Tibial nerve (tissue), 4 donors: ENCODE measurements at regions not wholly inside any gene's neighbourhood (a gene's known extent, or its start where the extent isn't known, plus 50 kb on each side); places are given as distances from the start of the nearest gene placed in this dataset.
A peak's percentile ranks its signal among the peaks of the same experiment; 100 is the strongest.
"Not testable (repeated sequence)": the region's sequence is repeated elsewhere in the genome, so short reads cannot be mapped to it uniquely, and the experiment has no call there.

Source experiments
- DNase-seq, 2 donors: peaks; one replicate each; pipeline ENCODE4 v3.0.0-alpha.2; 2019; ENCODE audit warnings: low spot score in 2 of 2
- H3K27ac ChIP-seq, 4 donors: fragments of 200-600 bp; sonication (generic) in 3 of 4; one replicate each; pipeline ENCODE4 v1.5.1; 2017 to 2019; ENCODE audit warnings: mild to moderate bottlenecking in 1 of 4
- H3K27me3 ChIP-seq, 2 donors: fragments of 200-600 bp; sonication (generic) in 1 of 2; one replicate each; pipeline versions ENCODE4 v1.5.1 to v1.6.0; 2017 to 2019
- H3K36me3 ChIP-seq, 3 donors: fragments of 200-600 bp; sonication (generic); one replicate each; pipeline ENCODE4 v1.5.1; 2018 to 2019
- H3K4me1 ChIP-seq, 4 donors: fragments of 200-600 bp; sonication (generic) in 3 of 4; one replicate each; pipeline ENCODE4 v1.5.1; 2017 to 2019
- H3K4me3 ChIP-seq, 4 donors: fragments of 200-600 bp; sonication (generic) in 3 of 4; one replicate each; pipeline ENCODE4 v1.5.1; 2017 to 2019; ENCODE audit warnings: mild to moderate bottlenecking in 1 of 4, moderate library complexity in 1 of 4
- H3K9me3 ChIP-seq, 4 donors: fragments of 200-600 bp; sonication (generic) in 3 of 4; one replicate each; pipeline ENCODE4 v1.5.1; 2017 to 2019
- CTCF ChIP-seq, 5 experiments: fragments of 200-600 bp in 3 of 5; fragments of 450-650 bp in 2 of 5; sonication (generic) in 3 of 5; IDR thresholded peaks; one replicate each; pipeline ENCODE4 v1.5.1; 2016 to 2019; ENCODE audit warnings: antibody characterized with exemption in 5 of 5, mild to moderate bottlenecking in 3 of 5, moderate library complexity in 2 of 5
- EP300 ChIP-seq, 2 donors: sonication (generic); formaldehyde crosslinking; IDR thresholded peaks; one replicate each; pipeline ENCODE4 v1.6.1; 2017; ENCODE audit warnings: antibody characterized with exemption in 2 of 2, mild to moderate bottlenecking in 1 of 2
- POLR2A ChIP-seq, 2 donors: fragments of 450-650 bp; IDR thresholded peaks; one replicate each; pipeline ENCODE4 v1.6.1; 2017; ENCODE audit warnings: antibody characterized with exemption in 2 of 2, mild to moderate bottlenecking in 2 of 2, moderate library complexity in 2 of 2
- WGBS, 2 donors: methylation state at CpG; one replicate each; pipeline ENCODE4 v1.1.5; 2018; 5-methylcytosine and 5-hydroxymethylcytosine counted together

- H3K27me3 ChIP-seq = no peaks in the 10 kb centered on the region
- peak in 1 of 2 donors; percentile 22 for DNase-seq
- 20 to 21% methylated on average over 6 of the region's 6 CpGs for WGBS, 2 donors
- H3K4me3 ChIP-seq = peak overlapping the region in 1 of 4 donors; percentile 5
- H3K27ac ChIP-seq = peak overlapping the region in 1 of 4 donors; percentile 53
- H3K36me3 ChIP-seq = no peaks in the 10 kb centered on the region
- TF ChIP-seq CTCF (IDR thresholded peaks at IDR 0.05) (no peak), EP300 (IDR thresholded peaks at IDR 0.05) (no peak), POLR2A (IDR thresholded peaks at IDR 0.05) (no peak)
- H3K4me1 ChIP-seq = peaks cover 0 to 24% (median 4%) of the 10 kb centered on the region in 4 donors
- no peaks in the 10 kb centered on the region for H3K9me3 ChIP-seq
Observed at GRCh38 chr12:3381059-3382047, 109.7 kb upstream of the PRMT8 start.

- TF ChIP-seq CTCF (IDR thresholded peaks at IDR 0.05) = no peak
- Histone ChIP-seq H3K4me3 (no peak overlapping the region), H3K9me3 (no peaks in the 10 kb centered on the region), H3K4me1 (no peaks in the 10 kb centered on the region), H3K36me3 (no peaks in the 10 kb centered on the region), H3K27me3 (no peaks in the 10 kb centered on the region), H3K27ac (no peak overlapping the region)
- 32 to 41% methylated on average over 4 of the region's 4 CpGs for WGBS, 2 donors
- no peak for DNase-seq
Observed at GRCh38 chr12:3389986-3390385, 101.0 kb upstream of the PRMT8 start.

GRCh38 chr12:3397596-3397995, 93.4 kb upstream of the PRMT8 start:
- 37 to 43% methylated on average over 16 of the region's 16 CpGs for WGBS, 2 donors
- not testable (repeated sequence) for H3K9me3 ChIP-seq, H3K4me3 ChIP-seq, H3K4me1 ChIP-seq, H3K36me3 ChIP-seq, DNase-seq, H3K27ac ChIP-seq, H3K27me3 ChIP-seq

- Histone ChIP-seq H3K9me3 (peaks cover 0 to 6% (median 0%) of the 10 kb centered on the region in 4 donors), H3K27ac (no peak overlapping the region), H3K4me1 (no peaks in the 10 kb centered on the region), H3K4me3 (no peak overlapping the region), H3K36me3 (no peaks in the 10 kb centered on the region), H3K27me3 (no peaks in the 10 kb centered on the region)
- no peak for DNase-seq
- 79 to 89% methylated on average over 6 of the region's 6 CpGs for WGBS, 2 donors
- TF ChIP-seq EP300 (IDR thresholded peaks at IDR 0.05) (no peak), CTCF (IDR thresholded peaks at IDR 0.05) (no peak), POLR2A (IDR thresholded peaks at IDR 0.05) (no peak)
Observed at GRCh38 chr12:3398196-3398789, 92.7 kb upstream of the PRMT8 start.

GRCh38 chr12:3405821-3406220, 85.2 kb upstream of the PRMT8 start:
- no peak for TF ChIP-seq POLR2A (IDR thresholded peaks at IDR 0.05)
- TF ChIP-seq EP300 (IDR thresholded peaks at IDR 0.05) = no peak
- TF ChIP-seq CTCF (IDR thresholded peaks at IDR 0.05) = no peak
- Histone ChIP-seq H3K9me3 (peaks cover 0 to 58% (median 1%) of the 10 kb centered on the region in 4 donors), H3K27me3 (no peaks in the 10 kb centered on the region), H3K27ac (no peak overlapping the region), H3K36me3 (no peaks in the 10 kb centered on the region), H3K4me1 (no peaks in the 10 kb centered on the region), H3K4me3 (no peak overlapping the region)
- no peak for DNase-seq
- WGBS, 2 donors = 67 to 86% methylated on average over 1 of the region's 1 CpG
